ENCODE measurements at regions not wholly inside any gene's neighbourhood (a gene's known extent, or its start where the extent isn't known, plus 50 kb on each side); places are given as distances from the start of the nearest gene placed in this dataset.

- no peak overlapping the region for H2BK5ac ChIP-seq (ENCODE audit: low read depth, low read length)
- POLR2A ChIA-PET (ENCODE audit: partially characterized antibody), result no interaction called here
- no peak overlapping the region for H3K4me2 ChIP-seq (ENCODE audit: insufficient read depth in 1 of 2, low read depth in 2 of 2, low read length in 2 of 2)
Measured at GRCh38 chr12:31875609-31875964, 83.6 kb upstream of the RESF1 start.

More at GRCh38 chr12:31875609-31875964, 83.6 kb upstream of the RESF1 start:
- H4K20me1 ChIP-seq (replicated peaks in 1 of 2; ENCODE audit: control insufficient read depth in 1 of 2, insufficient read depth in 2 of 2, low read length in 2 of 2), result no peaks in the 10 kb centered on the region
- H2BK12ac ChIP-seq (ENCODE audit: low read depth, low read length), result no peak overlapping the region
- H3K36me3 ChIP-seq (ENCODE audit: control insufficient read depth in 2 of 4, insufficient read depth in 4 of 4, low read length in 3 of 4), result no peaks in the 10 kb centered on the region
- H3K23me2 ChIP-seq (ENCODE audit: low read depth, low read length), result no peaks in the 10 kb centered on the region
- no peak overlapping the region for H2AFZ ChIP-seq (ENCODE audit: low read length)
- H4K8ac ChIP-seq (ENCODE audit: extremely low read depth, insufficient read depth, low read length), result no peak overlapping the region
- no peak overlapping the region; the same call in 1 of the 2 replicates for H3K18ac ChIP-seq (ENCODE audit: extremely low read depth, low read length)
- H3K79me1 ChIP-seq (ENCODE audit: low read depth, low read length), result no peaks in the 10 kb centered on the region
- no peak overlapping the region for H2AK5ac ChIP-seq (ENCODE audit: low read depth, low read length)
- no peak overlapping the region for H2BK15ac ChIP-seq (ENCODE audit: low read length)
- H3K27me3 ChIP-seq (replicated peaks in 1 of 4; ENCODE audit: control insufficient read depth in 3 of 4, extremely low read depth in 1 of 4, insufficient read depth in 3 of 4, low read length in 3 of 4), result no peaks in the 10 kb centered on the region
- no peak overlapping the region for H2BK120ac ChIP-seq (replicated peaks; ENCODE audit: low read depth, low read length)
- no peak for FAIRE-seq
- H3K79me2 ChIP-seq (ENCODE audit: control insufficient read depth in 1 of 2, insufficient read depth in 2 of 2, low read length in 2 of 2), result no peaks in the 10 kb centered on the region
- peaks cover 4% of the 10 kb centered on the region in 2 experiments for H3K9me3 ChIP-seq (ENCODE audit: insufficient read depth in 2 of 2, low read depth in 1 of 2, low read length in 1 of 2)
- no peak for DNase-seq (ENCODE audit: low read depth in 1 of 2, low spot score in 2 of 2)
- CTCF ChIA-PET (ENCODE audit: partially characterized antibody), result no interaction called here
- H3K14ac ChIP-seq (ENCODE audit: insufficient read length), result no peak overlapping the region
- no peak overlapping the region for H4K91ac ChIP-seq (replicated peaks; ENCODE audit: insufficient read length, low read length)
- no peak overlapping the region for H3K4ac ChIP-seq (replicated peaks; ENCODE audit: insufficient read length, low read depth, low read length)
- no peak overlapping the region for H3K56ac ChIP-seq (replicated peaks; ENCODE audit: insufficient read length, low read depth, low read length)
- H4K5ac ChIP-seq (ENCODE audit: insufficient read length, low read depth, low read length), result no peak overlapping the region
- H3K9ac ChIP-seq (replicated peaks in 1 of 4; ENCODE audit: extremely low read depth in 1 of 4, low read depth in 3 of 4, low read length in 3 of 4), result no peak overlapping the region
- TF ChIP-seq RAD21 (IDR thresholded peaks at IDR 0.05 in 1 of 2, conservative IDR thresholded peaks at IDR 0.05 in 1 of 2; ENCODE audit: low read depth in 2 of 2, low read length in 2 of 2) (no peak), KDM4A (IDR thresholded peaks at IDR 0.05; ENCODE audit: low read depth, low read length, severe bottlenecking) (no peak), BRCA1 (IDR thresholded peaks at IDR 0.05; ENCODE audit: low read depth, low read length) (no peak), CBX8 (IDR thresholded peaks at IDR 0.05; ENCODE audit: borderline replicate concordance, low read depth, low read length) (no peak), MAFK (IDR thresholded peaks at IDR 0.05; ENCODE audit: low read depth, low read length) (no peak), KDM5A (IDR thresholded peaks at IDR 0.05; ENCODE audit: low read length) (no peak), NRF1 (IDR thresholded peaks at IDR 0.05; ENCODE audit: low read depth, low read length) (no peak), SP2 (IDR thresholded peaks at IDR 0.05; ENCODE audit: low read length) (no peak), EP300 (IDR thresholded peaks at IDR 0.05; ENCODE audit: borderline replicate concordance in 1 of 2, low read depth in 2 of 2, low read length in 2 of 2) (no peak), RFX5 (IDR thresholded peaks at IDR 0.05; ENCODE audit: borderline replicate concordance, low read depth, low read length) (no peak), POLR2AphosphoS5 (IDR thresholded peaks at IDR 0.05; ENCODE audit: low read depth, low read length) (no peak), CHD2 (IDR thresholded peaks at IDR 0.05; ENCODE audit: low read length) (no peak), POLR2A (IDR thresholded peaks at IDR 0.05; ENCODE audit: control extremely low read depth in 1 of 2, low read depth in 2 of 2, low read length in 2 of 2) (no peak), TAF7 (optimal IDR thresholded peaks at IDR 0.05; ENCODE audit: borderline replicate concordance, low read depth, low read length) (no peak), TCF12 (IDR thresholded peaks at IDR 0.05; ENCODE audit: low read depth, low read length) (no peak)
- H3K4me1 ChIP-seq (replicated peaks in 1 of 4; ENCODE audit: control insufficient read depth in 3 of 4, insufficient read depth in 4 of 4, low read length in 3 of 4), result peaks cover 0 to 9% (median 3%) of the 10 kb centered on the region in 4 experiments; a peak in 2 of 7 replicates
- no peak overlapping the region for H3K23ac ChIP-seq (ENCODE audit: insufficient read length)
- 94% methylated on average over 8 of the region's 8 CpGs; no CpG with 5 or more reads in 1 of the 2 experiments for WGBS, 2 experiments (ENCODE audit: extremely low coverage in 1 of 2, insufficient coverage in 1 of 2, insufficient read length in 1 of 2, insufficient replicate concordance in 2 of 2, low coverage in 1 of 2, low lambda C conversion rate in 2 of 2, missing lambda C conversion rate in 1 of 2)
- H3K27ac ChIP-seq (ENCODE audit: low read depth, low read length), result no peak overlapping the region
- peak overlapping the region; percentile 97; the same call in 1 of the 2 replicates for H2BK20ac ChIP-seq (ENCODE audit: low read length)
- no peak overlapping the region for H3K4me3 ChIP-seq (ENCODE audit: extremely low read depth in 1 of 4, insufficient read depth in 2 of 4, low read depth in 3 of 4, low read length in 4 of 4)

All from H1 (cell line).